ENCODE measurements at regions not wholly inside any gene's neighbourhood (a gene's known extent, or its start where the extent isn't known, plus 50 kb on each side); places are given as distances from the start of the nearest gene placed in this dataset.

- Histone ChIP-seq H3K14ac (ENCODE audit: insufficient read depth, low read length) (no peak overlapping the region), H3K9ac (ENCODE audit: extremely low read depth, insufficient read length, low read length) (no peak overlapping the region), H4K5ac (ENCODE audit: insufficient read length, low read depth, low read length) (no peak overlapping the region), H2AK5ac (ENCODE audit: insufficient read length, low read length) (no peak overlapping the region), H3K27ac (ENCODE audit: insufficient read length, low read depth, low read length) (no peak overlapping the region), H2BK15ac (ENCODE audit: low read depth, low read length) (no peak overlapping the region), H2BK12ac (ENCODE audit: insufficient read length, low read depth, low read length) (no peak overlapping the region), H3K4me2 (ENCODE audit: insufficient read depth, insufficient read length, low read length) (no peak overlapping the region), H3K27me3 (ENCODE audit: insufficient read depth, low read length) (no peaks in the 10 kb centered on the region), H2AFZ (ENCODE audit: low read length) (no peak overlapping the region), H3K79me2 (ENCODE audit: insufficient read depth, low read length) (no peaks in the 10 kb centered on the region), H4K20me1 (ENCODE audit: control insufficient read depth, insufficient read depth, insufficient read length) (no peaks in the 10 kb centered on the region), H2BK20ac (ENCODE audit: low read depth, low read length, poor library complexity, severe bottlenecking) (no peak overlapping the region), H3K79me1 (ENCODE audit: insufficient read depth, low read depth, low read length, poor library complexity, severe bottlenecking) (no peaks in the 10 kb centered on the region), H3K4ac (ENCODE audit: low read depth, low read length) (no peak overlapping the region), H3K23ac (ENCODE audit: insufficient read length, low read depth, low read length) (no peak overlapping the region), H2BK5ac (ENCODE audit: insufficient read length, low read length) (no peak overlapping the region), H2BK120ac (ENCODE audit: low read depth, low read length, poor library complexity, severe bottlenecking) (no peak overlapping the region), H3T11ph (ENCODE audit: low read length) (no peak overlapping the region), H3K56ac (ENCODE audit: insufficient read length, low read depth, low read length) (no peak overlapping the region), H3K9me3 (ENCODE audit: control insufficient read depth, low read depth, low read length) (no peaks in the 10 kb centered on the region), H3K18ac (ENCODE audit: insufficient read length, low read depth, low read length) (no peak overlapping the region), H4K8ac (replicated peaks; ENCODE audit: insufficient read length, low read depth, low read length) (no peak overlapping the region), H3K23me2 (ENCODE audit: insufficient read length, low read depth, low read length, poor library complexity, severe bottlenecking) (no peaks in the 10 kb centered on the region), H3K4me1 (ENCODE audit: insufficient read depth, low read length) (no peaks in the 10 kb centered on the region), H4K91ac (ENCODE audit: insufficient read length, low read depth, low read length) (no peak overlapping the region)
- H3K9me3 Mint-ChIP-seq, result peaks cover 0 to 1% of the 10 kb centered on the region in 2 experiments; a peak in 1 of 5 replicates
- no peak for TF ChIP-seq CTCF (conservative IDR thresholded peaks at IDR 0.05)
- no peak overlapping the region for H3K27ac Mint-ChIP-seq
- no peaks in the 10 kb centered on the region for H3K4me1 Mint-ChIP-seq
- no peak overlapping the region for H3K4me3 Mint-ChIP-seq
- no peaks in the 10 kb centered on the region for H3K27me3 Mint-ChIP-seq (ENCODE audit: low read depth)
- no CpG with 5 or more reads among the region's 5 CpGs for WGBS (ENCODE audit: extremely low coverage, insufficient read length, low lambda C conversion rate)
- no peak for DNase-seq
- H3K36me3 Mint-ChIP-seq (ENCODE audit: insufficient read depth in 1 of 3, low read depth in 3 of 3), result peaks cover 0 to 6% (median 1%) of the 10 kb centered on the region in 3 experiments; a peak in 3 of 7 replicates
Measured at GRCh38 chr15:36414670-36415069, 164.8 kb upstream of the CDIN1 start.

Data from H9 (cell line).